Right cardiac atrium (tissue), 5 donors: ENCODE measurements at regions not wholly inside any gene's neighbourhood (a gene's known extent, or its start where the extent isn't known, plus 50 kb on each side); places are given as distances from the start of the nearest gene placed in this dataset.

Experiments used
- ATAC-seq, 2 donors: fragments of 200-7000 bp; cut with Tn5 transposase; one replicate each; pipeline versions ENCODE4 v1.8.0 to v1.9.1; 2020; ENCODE audit warnings: moderate library complexity in 2 of 2, mild to moderate bottlenecking in 1 of 2
- DNase-seq, 3 donors: peaks; one replicate each; pipeline ENCODE4 v3.0.0-alpha.2; 2020
- H3K27ac ChIP-seq: one replicate; pipeline ENCODE4 v1.5.1; 2013; ENCODE audit warnings: mild to moderate bottlenecking, low read length, control low read depth, moderate library complexity
- H3K27me3 ChIP-seq: one replicate; pipeline ENCODE4 v1.6.1; 2013; ENCODE audit not compliant: control insufficient read depth, insufficient read depth
- H3K4me1 ChIP-seq: one replicate; pipeline ENCODE4 v1.6.1; 2013; ENCODE audit warnings: low read length; ENCODE audit not compliant: control insufficient read depth, insufficient read depth
- H3K4me3 ChIP-seq: one replicate; pipeline ENCODE4 v1.5.1; 2013; ENCODE audit warnings: low read length, control low read depth
- H3K9me3 ChIP-seq: one replicate; pipeline ENCODE4 v1.6.1; 2013; ENCODE audit warnings: low read length; ENCODE audit not compliant: control insufficient read depth
- WGBS: extraction: QIAGEN DNeasy Blood & Tissue Kit; methylation state at CpG from one replicate; pipeline ENCODE4 v1.1.7; 2013; 5-methylcytosine and 5-hydroxymethylcytosine counted together
- intact Hi-C, 4 donors: fragments of 100-400 bp; cut with DNase I; formaldehyde crosslinking; loops; one replicate each; pipeline versions ENCODE4 v1.11.0 to v1.14.0; 2022 to 2023
- donor health status: healthy with polysubstance abuse.
- donor health status: DM: no; HTN: yes; CAD: no.
- donor health status: DM: no; HTN: no; CAD: no.
- donor health status: DM: no; HTN: yes; CAD: no; lungs with severe emphysema.
- donor health status: DM: yes; HTN: yes; CAD: no.

- intact Hi-C loops, result no loop called here
- no peak overlapping the region for H3K4me3 ChIP-seq
- no peaks in the 10 kb centered on the region for H3K9me3 ChIP-seq
- no peaks in the 10 kb centered on the region for H3K27me3 ChIP-seq
- ATAC-seq (no peak), DNase-seq (no peak)
- H3K4me1 ChIP-seq, result no peaks in the 10 kb centered on the region
- H3K27ac ChIP-seq, result no peak overlapping the region
- 70% methylated on average over 1 of the region's 1 CpG for WGBS
Measured at GRCh38 chrX:13370713-13371112, 50.9 kb upstream of the ATXN3L start.
